A549 (cell line): ENCODE measurements at regions not wholly inside any gene's neighbourhood (a gene's known extent, or its start where the extent isn't known, plus 50 kb on each side); places are given as distances from the start of the nearest gene placed in this dataset.
A peak's percentile ranks its signal among the peaks of the same experiment; 100 is the strongest.

Source experiments
- ATAC-seq, 2 experiments: fragments of 200-7000 bp in 1 of 2; fragments of >200 bp in 1 of 2; cut with Nextera tagmentation in 1 of 2; cut with Tn5 transposase in 1 of 2; 3 replicates each; pipeline versions ENCODE4 v1.8.0 to v1.9.1; 2018 to 2020; ENCODE audit warnings: mild to moderate bottlenecking in 1 of 2, moderate library complexity in 1 of 2
- CTCF ChIA-PET: fragments of 300-600 bp; sonication (Branson Sonifier 250); formaldehyde crosslinking; extraction: SDS; loops from one replicate; lab custom pipeline; 2021; ENCODE audit warnings: antibody characterized with exemption, inconsistent platforms; lab: Yijun Ruan, JAX
- POLR2A ChIA-PET: fragments of 350-600 bp; formaldehyde crosslinking; extraction: SDS; loops from one replicate; lab custom pipeline; 2021; ENCODE audit warnings: antibody characterized with exemption, inconsistent platforms; lab: Yijun Ruan, JAX
- DNase-seq, 2 experiments: peaks; one replicate each; pipeline versions ENCODE4 v3.0.0 to v3.0.0-alpha.2; 2011 to 2016; ENCODE audit warnings: low read depth in 1 of 2, low spot score in 1 of 2
- FAIRE-seq: peaks from 2 replicates; lab custom pipeline; 2011; peaks lifted over from hg19 to GRCh38; lab: Jason Lieb, UNC
- H3K27ac ChIP-seq, 2 experiments: fragments of >200 bp; sonication (Bioruptor Twin); formaldehyde crosslinking; 3 replicates each; pipeline ENCODE4 v1.5.1; 2016 to 2017
- H3K4me1 ChIP-seq: fragments of >200 bp; sonication (Bioruptor Twin); formaldehyde crosslinking; 3 replicates; pipeline ENCODE4 v1.6.1; 2016
- H3K4me2 ChIP-seq: fragments of >200 bp; sonication (Bioruptor Twin); formaldehyde crosslinking; 3 replicates; pipeline ENCODE4 v1.6.1; 2016
- H3K4me3 ChIP-seq: fragments of >200 bp; sonication (Bioruptor Twin); formaldehyde crosslinking; 3 replicates; pipeline ENCODE4 v1.5.1; 2016
- H3K9me3 ChIP-seq: fragments of >200 bp; sonication (Bioruptor Twin); formaldehyde crosslinking; 3 replicates; pipeline ENCODE4 v1.6.1; 2016
- BCL3 ChIP-seq: fragments of >200 bp; sonication (Bioruptor Twin); formaldehyde crosslinking; IDR thresholded peaks from 3 replicates; pipeline ENCODE4 v1.6.1; 2016
- BHLHE40 ChIP-seq: IDR thresholded peaks from 2 replicates; pipeline ENCODE4 v1.6.1; 2012; ENCODE audit warnings: low read depth, low read length, inconsistent platforms
- CEBPB ChIP-seq, 2 experiments: fragments of >200 bp in 1 of 2; sonication (Bioruptor Twin) in 1 of 2; formaldehyde crosslinking in 1 of 2; IDR thresholded peaks; 2 replicates each; pipeline ENCODE4 v1.6.1; 2012 to 2016
- E2F6 ChIP-seq: IDR thresholded peaks from 2 replicates; pipeline ENCODE4 v1.6.1; 2012; ENCODE audit warnings: low read depth, borderline replicate concordance
- EHF ChIP-seq: fragments of 250-450 bp; sonication (Bioruptor Pico); IDR thresholded peaks from 2 replicates; pipeline ENCODE4 v1.5.0; 2020; ENCODE audit warnings: mild to moderate bottlenecking
- EHMT2 ChIP-seq: fragments of 200-600 bp; sonication (generic); IDR thresholded peaks from 2 replicates; pipeline ENCODE4 v1.6.1; 2016; ENCODE audit warnings: antibody characterized with exemption, low read depth, mild to moderate bottlenecking, moderate library complexity
- EP300 ChIP-seq, 2 experiments: fragments of >200 bp; sonication (Bioruptor Twin); formaldehyde crosslinking; IDR thresholded peaks; 2 replicates in 1 of 2; 3 replicates in 1 of 2; pipeline ENCODE4 v1.6.1; 2016 to 2017
- ESRRA ChIP-seq: fragments of 150-350 bp; IDR thresholded peaks from 2 replicates; pipeline ENCODE4 v1.6.1; 2014; ENCODE audit warnings: mild to moderate bottlenecking, low read length, borderline replicate concordance
- FOSB ChIP-seq: fragments of 250-450 bp; sonication (Bioruptor Pico); IDR thresholded peaks from 2 replicates; pipeline ENCODE4 v1.5.0; 2020; ENCODE audit warnings: mild to moderate bottlenecking, moderate library complexity
- FOSL2 ChIP-seq, 2 experiments: fragments of 450-650 bp in 1 of 2; fragments of >200 bp in 1 of 2; sonication (Bioruptor Twin) in 1 of 2; formaldehyde crosslinking; IDR thresholded peaks; 2 replicates each; pipeline versions ENCODE4 v1.5.0 to v1.6.1; 2016 to 2020; ENCODE audit warnings: mild to moderate bottlenecking in 1 of 2, moderate library complexity in 1 of 2
- HES2 ChIP-seq: fragments of >200 bp; sonication (Bioruptor Twin); formaldehyde crosslinking; IDR thresholded peaks from 2 replicates; pipeline ENCODE4 v1.6.1; 2016
- HMGXB4 ChIP-seq: fragments of 250-450 bp; sonication (Bioruptor Pico); IDR thresholded peaks from 2 replicates; pipeline ENCODE4 v1.5.0; 2021; ENCODE audit warnings: mild to moderate bottlenecking, moderate library complexity, borderline replicate concordance
- HOXA7 ChIP-seq: fragments of 250-450 bp; sonication (Bioruptor Pico); IDR thresholded peaks from 2 replicates; pipeline ENCODE4 v1.5.0; 2020; ENCODE audit warnings: mild to moderate bottlenecking, moderate library complexity
- HOXB13 ChIP-seq: fragments of 250-450 bp; sonication (Bioruptor Pico); IDR thresholded peaks from 2 replicates; pipeline ENCODE4 v1.5.0; 2020; ENCODE audit warnings: low read depth, mild to moderate bottlenecking, moderate library complexity
- JUNB ChIP-seq: fragments of >200 bp; sonication (Bioruptor Twin); formaldehyde crosslinking; IDR thresholded peaks from 2 replicates; pipeline ENCODE4 v1.6.1; 2016
- MAZ ChIP-seq: fragments of 150-350 bp; IDR thresholded peaks from 2 replicates; pipeline ENCODE4 v1.6.1; 2014; ENCODE audit warnings: antibody characterized with exemption, low read depth, low read length, borderline replicate concordance
- RARB ChIP-seq: fragments of 250-450 bp; sonication (Bioruptor Pico); IDR thresholded peaks from 2 replicates; pipeline ENCODE4 v1.8.0; 2021; ENCODE audit warnings: mild to moderate bottlenecking, moderate library complexity
- TFCP2L1 ChIP-seq: fragments of 250-450 bp; sonication (Bioruptor Pico); IDR thresholded peaks from 2 replicates; pipeline ENCODE4 v1.5.0; 2021; ENCODE audit warnings: mild to moderate bottlenecking
- TP53 ChIP-seq: fragments of 250-450 bp; sonication (Bioruptor Pico); IDR thresholded peaks from 2 replicates; pipeline ENCODE4 v1.5.0; 2021; ENCODE audit warnings: mild to moderate bottlenecking, moderate library complexity
- ZNF302 ChIP-seq: fragments of 250-450 bp; sonication (Bioruptor Pico); IDR thresholded peaks from 2 replicates; pipeline ENCODE4 v1.9.0; 2021; ENCODE audit warnings: inconsistent platforms, mild to moderate bottlenecking, moderate library complexity
- ZSCAN20 ChIP-seq: fragments of 250-450 bp; sonication (Bioruptor Pico); IDR thresholded peaks from 2 replicates; pipeline ENCODE4 v1.8.0; 2022; ENCODE audit warnings: mild to moderate bottlenecking, moderate library complexity
- WGBS: methylation state at CpG from one replicate; pipeline ENCODE4 v1.1.6; 2017; ENCODE audit errors: missing lambda C conversion rate; 5-methylcytosine and 5-hydroxymethylcytosine counted together

GRCh38 chr15:62753518-62754221 lies 288.9 kb upstream of the TPM1 start:
- WGBS = 82% methylated on average over 4 of the region's 4 CpGs
- peak; percentile 31; the same call in 1 of the 2 replicates for TF ChIP-seq JUNB
- TF ChIP-seq CEBPB (IDR thresholded peaks at IDR 0.05) = peak; percentile 20 to 37; a peak in 2 of 4 replicates
- no peak for TF ChIP-seq HES2
- no peak for TF ChIP-seq FOSB
- no peak for TF ChIP-seq FOSL2 (IDR thresholded peaks at IDR 0.05)
- TF ChIP-seq FOSL2 (CRISPR knock-in tag; IDR thresholded peaks at IDR 0.05) = no peak
- FAIRE-seq = no peak
- no peak for DNase-seq
- Histone ChIP-seq H3K4me1 (peaks cover 45% of the 10 kb centered on the region), H3K27ac (peak overlapping the region in 1 of 2 experiments; percentile 51; a peak in 3 of 6 replicates), H3K9me3 (no peaks in the 10 kb centered on the region), H3K4me2 (peak overlapping the region; percentile 15; the same call in 1 of the 3 replicates), H3K4me3 (no peak overlapping the region)
- POLR2A ChIA-PET = interaction anchor here (1.0 kb wide), 1 partner anchor 11 kb away, joined by 3 read pairs; no protein-coding TSS in a partner anchor
- ATAC-seq = no peak
- CTCF ChIA-PET = interaction anchor here (0.6 to 12.3 kb wide), 5 partner anchors 10 to 458 kb away, joined by 3 to 151 read pairs (median 4); no protein-coding TSS in a partner anchor

- WGBS = 93% methylated on average over 6 of the region's 6 CpGs
- DNase-seq (no peak), ATAC-seq (no peak), FAIRE-seq (peak; percentile 7)
- CTCF ChIA-PET = interaction anchor here (1.0 to 12.3 kb wide), 5 partner anchors 13 to 338 kb away, joined by 3 to 151 read pairs (median 4); no protein-coding TSS in a partner anchor
- POLR2A ChIA-PET = no interaction called here
- Histone ChIP-seq H3K4me3 (no peak overlapping the region), H3K4me1 (peaks cover 48% of the 10 kb centered on the region), H3K9me3 (no peaks in the 10 kb centered on the region), H3K4me2 (no peak overlapping the region; the same call in 2 of the 3 replicates), H3K27ac (peak overlapping the region in 1 of 2 experiments; percentile 8; a peak in 1 of 6 replicates)
- no peak for TF ChIP-seq TP53 (CRISPR knock-in tag)
- no peak for TF ChIP-seq HES2
- no peak for TF ChIP-seq RARB
- TF ChIP-seq EHMT2 = no peak
- no peak for TF ChIP-seq BHLHE40
- no peak for TF ChIP-seq HOXA7 (CRISPR knock-in tag)
- TF ChIP-seq ZSCAN20 (CRISPR knock-in tag) = no peak
- no peak for TF ChIP-seq ESRRA
- no peak for TF ChIP-seq EP300 (IDR thresholded peaks at IDR 0.05)
- no peak for TF ChIP-seq ZNF302 (CRISPR knock-in tag)
- no peak for TF ChIP-seq E2F6
- no peak for TF ChIP-seq HOXB13 (CRISPR knock-in tag)
- TF ChIP-seq EHF = no peak
- no peak for TF ChIP-seq TFCP2L1
- TF ChIP-seq HMGXB4 (CRISPR knock-in tag) = no peak
- no peak for TF ChIP-seq MAZ
- no peak for TF ChIP-seq BCL3
Measured at GRCh38 chr15:62756326-62756994, 286.1 kb upstream of the TPM1 start.
